HT-29 (cell line): ENCODE measurements at regions not wholly inside any gene's neighbourhood (a gene's known extent, or its start where the extent isn't known, plus 50 kb on each side); places are given as distances from the start of the nearest gene placed in this dataset.
A peak's percentile ranks its signal among the peaks of the same experiment; 100 is the strongest.

Experiments
- DNase-seq: peaks from one replicate; pipeline ENCODE4 v3.0.0-alpha.2; 2015; ENCODE audit warnings: low spot score

DNA sequence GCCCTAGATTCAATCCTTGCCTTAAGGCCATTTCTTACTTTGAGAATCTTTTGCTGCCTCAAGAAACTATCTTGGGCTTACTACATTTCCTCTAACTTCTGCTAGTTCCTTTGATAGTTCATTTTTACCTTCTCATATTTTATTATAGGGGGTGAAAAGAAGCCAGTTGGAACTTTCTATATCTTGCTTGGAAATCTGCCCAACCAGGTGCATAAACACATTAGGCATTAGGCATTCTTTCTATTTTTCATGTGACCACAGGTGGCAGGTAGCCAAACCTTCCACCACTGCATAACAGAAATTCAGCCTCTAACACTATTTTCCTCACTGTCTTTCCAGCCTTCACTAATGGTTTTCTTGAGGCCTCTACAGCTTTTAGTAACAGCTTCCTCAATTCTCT lies 300.0 kb upstream of the SP8 start:
- DNase-seq, result peak; percentile 96

GRCh38 chr7:21089653-21090052 lies 303.0 kb upstream of the SP8 start:
- no peak for DNase-seq

GRCh38 chr7:21092766-21093702 lies 306.3 kb upstream of the SP8 start:
- no peak for DNase-seq

- no peak for DNase-seq
Measured at GRCh38 chr7:21094589-21094988, 307.9 kb upstream of the SP8 start.

GRCh38 chr7:21099432-21099831 lies 312.7 kb upstream of the SP8 start:
- DNase-seq, result no peak

DNA sequence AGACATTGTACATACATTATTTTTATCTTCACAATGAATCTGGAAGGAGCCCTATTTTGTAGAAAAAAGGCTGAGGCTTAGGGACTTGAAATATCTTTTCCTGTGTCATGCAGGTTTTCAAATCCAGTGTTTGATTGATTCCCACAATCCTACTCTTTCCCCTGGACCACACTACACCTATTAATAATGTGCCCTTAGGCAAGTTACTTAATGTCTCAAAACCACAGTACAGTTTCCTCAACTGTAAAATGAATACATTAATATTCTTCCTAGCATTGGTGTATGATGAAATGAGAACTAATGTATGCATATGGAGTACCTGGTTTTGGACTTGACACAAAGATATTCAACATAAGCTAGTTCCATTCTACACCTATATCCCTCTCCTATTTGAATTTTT lies 313.3 kb upstream of the SP8 start:
- DNase-seq, result no peak

DNA sequence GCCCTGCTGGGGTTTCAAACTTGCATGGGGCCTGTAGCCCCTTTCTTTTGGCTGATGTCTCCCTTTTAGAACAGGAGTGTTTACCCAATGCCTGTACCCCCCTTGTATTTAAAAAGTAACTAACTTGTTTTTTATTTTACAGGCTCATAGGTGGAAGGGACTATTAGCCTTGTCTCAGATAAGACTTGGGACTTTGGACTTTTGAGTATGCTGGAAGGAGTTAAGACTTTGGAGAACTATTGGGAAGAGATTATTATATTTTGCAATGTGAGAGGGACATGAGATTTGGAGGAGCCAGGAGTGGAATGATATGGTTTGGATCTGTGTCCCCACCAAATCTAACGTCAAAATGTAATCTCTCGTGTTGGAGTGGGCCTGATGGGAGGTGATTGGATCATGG lies 314.9 kb upstream of the SP8 start:
- no peak for DNase-seq

- no peak for DNase-seq
Measured at GRCh38 chr7:21103426-21104123, 316.9 kb upstream of the SP8 start.

- no peak for DNase-seq
Measured at GRCh38 chr7:21104124-21104500, 317.4 kb upstream of the SP8 start.

GRCh38 chr7:21106296-21106732 lies 319.6 kb upstream of the SP8 start:
- DNase-seq, result no peak

- no peak for DNase-seq
Measured at GRCh38 chr7:21107101-21107500, 320.4 kb upstream of the SP8 start.

DNA sequence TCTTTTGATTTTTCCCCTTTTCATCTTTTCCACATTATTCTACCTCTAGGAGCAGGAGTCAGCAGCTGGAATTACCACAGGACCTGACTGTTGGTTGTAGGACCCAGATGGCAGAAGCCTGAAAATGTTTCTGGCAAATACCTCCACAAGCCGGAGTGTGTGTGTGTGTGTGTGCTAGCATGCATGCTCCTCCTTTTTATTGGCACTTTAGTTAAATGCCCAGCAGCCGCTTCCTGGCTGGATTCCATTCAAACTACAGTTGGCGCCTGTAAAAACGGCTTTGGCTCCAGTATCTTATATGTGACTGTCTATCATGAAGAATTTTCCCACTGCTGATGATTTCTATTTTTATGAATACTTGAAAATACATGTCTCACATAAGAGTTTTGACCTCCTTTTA lies 319.7 kb upstream of the SP4 start:
- peak; percentile 41 for DNase-seq

- DNase-seq, result no peak
Measured at GRCh38 chr7:21113609-21114415, 314.1 kb upstream of the SP4 start.

DNA sequence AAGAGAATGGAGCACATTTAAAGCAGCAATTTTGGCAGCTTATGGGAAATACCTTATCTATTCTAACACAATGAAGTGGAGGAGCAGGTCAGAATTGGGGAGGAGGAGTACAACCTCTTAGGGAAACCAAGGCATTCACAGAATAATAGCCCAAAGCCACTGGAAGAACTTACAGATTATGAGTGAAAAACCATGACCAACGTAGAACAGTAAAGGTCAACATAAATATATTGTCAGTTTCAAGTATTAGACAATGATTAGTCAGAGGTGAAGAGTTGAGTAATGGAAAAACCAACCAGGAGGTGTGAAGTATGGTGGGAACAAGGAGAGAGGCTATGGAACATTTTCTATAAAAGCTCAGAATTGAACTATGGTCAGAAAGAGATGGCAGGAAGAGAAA lies 304.3 kb upstream of the SP4 start:
- DNase-seq, result no peak

DNA sequence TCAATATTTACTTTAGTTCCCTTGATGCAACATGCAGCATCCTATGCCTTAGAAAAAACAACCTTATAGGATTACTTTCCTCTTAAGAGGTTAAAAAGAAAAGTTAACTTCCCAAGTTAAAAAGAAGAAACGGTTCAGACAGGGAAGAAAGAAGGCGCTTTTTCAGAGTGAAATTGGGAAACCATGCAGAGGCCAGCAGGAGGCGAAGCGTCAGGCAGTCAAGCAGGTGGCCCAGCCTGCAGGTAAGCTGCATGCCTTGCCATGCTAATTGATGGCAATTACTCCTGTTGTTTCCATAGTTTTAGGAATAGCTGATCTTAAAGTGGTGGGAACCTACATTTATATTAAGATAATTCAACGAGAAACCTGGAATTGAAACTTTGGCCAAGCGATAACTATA lies 302.6 kb upstream of the SP4 start:
- DNase-seq, result no peak

DNA sequence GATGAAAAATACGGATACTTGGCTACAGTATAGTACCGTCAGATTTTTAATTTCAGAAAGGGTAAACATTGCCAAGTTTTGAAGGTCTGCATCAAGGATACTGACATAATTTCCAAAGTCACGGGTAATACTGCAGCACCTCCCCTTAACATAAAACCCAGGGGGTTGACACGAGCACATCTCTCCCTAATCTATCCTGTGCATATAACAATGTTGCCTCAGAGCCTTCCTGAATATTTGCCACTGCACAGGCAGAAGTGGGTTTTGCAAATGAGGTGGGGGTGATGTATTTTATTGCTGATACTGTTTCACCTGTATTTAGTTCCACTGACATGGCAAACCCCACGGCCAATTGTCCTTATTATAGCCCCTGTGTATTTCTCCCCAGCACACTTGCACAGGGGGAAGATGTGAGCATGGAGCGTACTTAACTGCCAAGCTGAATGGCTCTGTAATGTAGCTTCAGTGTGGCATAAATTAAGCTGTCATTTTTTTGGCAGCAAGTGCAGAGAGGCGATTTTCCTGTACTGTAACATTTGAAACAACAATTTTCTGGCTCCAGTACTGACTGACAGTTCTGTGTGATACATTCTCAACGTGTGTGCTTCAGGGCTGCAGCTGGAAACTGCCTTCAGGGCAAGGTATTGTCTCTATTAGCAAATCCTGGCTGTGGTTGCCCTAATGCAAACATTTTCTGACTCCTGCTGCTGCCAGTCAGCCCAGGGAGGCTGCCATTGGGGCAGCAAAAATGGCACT lies 299.6 kb upstream of the SP4 start:
- DNase-seq, result no peak

GRCh38 chr7:21131897-21132296 lies 296.0 kb upstream of the SP4 start:
- DNase-seq, result no peak

- DNase-seq, result no peak
Measured at GRCh38 chr7:21134631-21135030, 293.3 kb upstream of the SP4 start.

- DNase-seq, result no peak
Measured at GRCh38 chr7:21135437-21135836, 292.4 kb upstream of the SP4 start.

- no peak for DNase-seq
Measured at GRCh38 chr7:21137640-21138039, 290.2 kb upstream of the SP4 start.

GRCh38 chr7:21140622-21141021 lies 287.3 kb upstream of the SP4 start:
- no peak for DNase-seq
